ENCODE measurements at regions not wholly inside any gene's neighbourhood (a gene's known extent, or its start where the extent isn't known, plus 50 kb on each side); places are given as distances from the start of the nearest gene placed in this dataset.

- TF ChIP-seq RNF2 (IDR thresholded peaks at IDR 0.05; ENCODE audit: borderline replicate concordance, low read depth, low read length, missing control alignments, poor library complexity, severe bottlenecking) (no peak), ZNF274 (IDR thresholded peaks at IDR 0.05; ENCODE audit: borderline replicate concordance, extremely low read depth, low read length) (no peak)
These were observed 1562.4 kb downstream of the AACS start (continued) for GRCh38 chr12:126627596-126627995.
